ENCODE measurements at regions not wholly inside any gene's neighbourhood (a gene's known extent, or its start where the extent isn't known, plus 50 kb on each side); places are given as distances from the start of the nearest gene placed in this dataset.
"Not testable (repeated sequence)": the region's sequence is repeated elsewhere in the genome, so short reads cannot be mapped to it uniquely, and the experiment has no call there.

DNA sequence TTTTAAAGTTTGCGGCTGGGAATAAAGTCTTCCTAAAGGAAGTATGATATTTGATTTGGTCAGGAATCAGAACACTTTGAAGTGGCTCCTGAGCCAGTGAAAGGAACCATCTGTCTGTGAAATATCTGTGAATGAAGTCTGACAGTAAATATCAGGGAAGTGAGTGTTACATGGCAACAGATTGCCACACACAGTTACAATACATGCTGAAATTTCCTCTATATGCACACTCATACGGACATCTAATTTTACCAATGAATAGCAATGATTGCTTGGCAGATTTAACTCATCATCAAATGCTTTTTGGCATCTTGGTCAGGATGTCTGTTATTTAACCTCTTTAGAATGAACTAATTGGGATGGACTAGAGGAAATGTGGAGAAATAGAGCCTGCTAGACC, 1023.8 kb downstream of the FAT4 start:
- no peak for DNase-seq (ENCODE audit: low spot score)

DNA sequence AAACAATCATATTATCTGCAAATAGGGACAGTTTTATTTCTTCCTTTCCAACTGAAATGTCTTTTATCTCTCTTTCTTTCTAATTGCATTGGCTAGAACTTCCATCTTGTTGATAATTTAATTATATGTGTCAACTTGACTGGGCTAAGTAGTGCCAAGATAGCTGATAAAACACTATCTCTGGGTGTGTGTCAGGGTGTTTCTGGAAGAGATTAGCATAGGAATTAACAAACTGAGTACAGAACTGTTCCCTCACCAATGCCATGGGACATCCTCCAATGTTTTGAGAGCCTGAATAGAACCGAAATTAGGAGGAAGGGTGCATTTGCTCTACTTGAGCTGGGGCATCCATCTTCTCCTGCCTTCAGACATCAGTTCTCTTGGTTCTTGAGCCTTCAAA, 1027.2 kb downstream of the FAT4 start:
- DNase-seq (ENCODE audit: low spot score) = no peak

DNA sequence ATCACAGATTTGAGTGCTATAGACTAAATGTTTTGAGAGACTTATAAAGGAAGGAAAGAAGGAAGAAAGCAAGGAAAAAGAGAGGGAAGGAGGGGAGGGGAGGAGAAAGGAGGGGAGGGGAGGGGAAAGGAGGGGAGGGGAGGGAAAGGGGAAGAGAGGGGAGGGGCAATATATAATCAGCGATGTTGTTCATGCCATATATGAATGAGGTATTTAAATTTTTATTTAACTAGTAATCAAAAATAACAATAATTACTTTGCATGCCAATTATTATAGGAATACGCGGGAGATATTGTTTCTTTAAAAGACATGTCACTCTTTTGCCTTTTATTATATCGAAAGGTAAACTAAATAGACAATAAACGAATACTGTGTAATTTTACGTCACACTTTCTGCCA, 1029.7 kb downstream of the FAT4 start:
- no peak for DNase-seq (ENCODE audit: low spot score)

GRCh38 chr4:126346654-126347053, 1031.9 kb downstream of the FAT4 start:
- no peak for DNase-seq (ENCODE audit: low spot score)

DNA sequence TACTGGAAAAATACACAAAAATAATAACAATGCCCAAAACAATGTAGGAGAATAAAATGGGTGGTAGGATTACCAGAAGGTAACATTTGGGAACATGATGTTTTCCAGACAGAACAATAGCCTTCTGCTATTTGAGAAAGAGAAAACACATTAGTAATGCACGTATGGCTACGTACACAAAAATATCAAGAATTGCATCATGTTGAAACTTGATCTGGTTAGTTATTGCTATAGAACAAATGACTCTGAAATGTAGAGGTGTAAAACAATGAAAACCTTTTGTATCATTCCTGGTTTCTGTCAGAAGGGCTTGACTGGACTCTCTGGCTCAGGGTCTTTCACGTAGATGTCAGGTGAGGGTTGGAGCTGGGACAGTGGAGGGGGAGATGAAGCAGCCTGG, 1040.0 kb downstream of the FAT4 start:
- no peak for DNase-seq (ENCODE audit: low spot score)

GRCh38 chr4:126358041-126358440, 1043.3 kb downstream of the FAT4 start:
- no peak for DNase-seq (ENCODE audit: low spot score)

GRCh38 chr4:126361287-126361686, 1046.5 kb downstream of the FAT4 start:
- no peak for DNase-seq (ENCODE audit: low spot score)

DNA sequence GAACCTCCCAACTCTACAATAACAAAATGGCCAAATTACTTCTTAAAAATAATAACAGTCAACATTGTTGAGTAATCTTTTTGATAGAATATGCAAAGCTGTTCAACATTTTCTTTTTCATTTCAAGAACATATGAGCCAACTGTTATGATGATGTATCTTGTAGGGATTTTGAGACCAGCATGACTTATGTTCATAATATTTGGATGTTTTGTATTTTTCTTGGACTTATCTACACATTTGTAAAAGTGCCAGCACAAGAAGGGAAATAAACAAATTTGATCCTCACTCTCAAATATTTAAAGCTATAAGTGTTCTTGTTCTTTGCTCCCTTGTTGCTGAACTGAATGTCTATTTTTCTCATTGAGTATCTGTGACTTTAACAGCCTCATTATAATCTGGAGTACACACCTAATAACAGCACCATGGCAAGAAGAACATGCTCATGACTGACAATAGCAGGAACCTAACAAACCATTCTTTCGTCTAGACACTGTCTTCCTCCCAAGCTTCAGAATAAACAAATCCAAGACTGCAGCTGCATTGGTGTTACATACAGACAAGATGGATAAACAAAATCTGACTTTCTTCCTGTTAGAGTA, 1049.7 kb downstream of the FAT4 start:
- no peak for DNase-seq (ENCODE audit: low spot score)

DNA sequence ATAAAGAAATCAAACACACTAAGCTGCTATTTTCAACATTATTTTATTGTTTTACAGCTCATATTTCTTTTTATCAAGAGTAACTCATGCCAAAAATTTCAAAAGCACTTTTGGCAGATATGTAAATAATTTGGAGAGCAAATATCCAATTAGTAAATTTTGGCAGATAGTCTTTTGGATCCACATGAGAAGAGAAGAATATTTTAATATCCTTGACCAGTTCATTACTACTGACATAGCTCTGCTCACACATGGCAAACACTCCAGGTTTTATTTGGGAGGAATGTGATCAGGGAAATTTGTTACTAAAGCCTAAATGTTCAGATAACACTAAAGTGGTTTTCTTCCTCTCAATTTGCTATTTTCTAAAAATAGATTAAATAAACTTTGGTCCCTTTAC, 1054.3 kb downstream of the FAT4 start:
- DNase-seq (ENCODE audit: low spot score) = no peak

DNA sequence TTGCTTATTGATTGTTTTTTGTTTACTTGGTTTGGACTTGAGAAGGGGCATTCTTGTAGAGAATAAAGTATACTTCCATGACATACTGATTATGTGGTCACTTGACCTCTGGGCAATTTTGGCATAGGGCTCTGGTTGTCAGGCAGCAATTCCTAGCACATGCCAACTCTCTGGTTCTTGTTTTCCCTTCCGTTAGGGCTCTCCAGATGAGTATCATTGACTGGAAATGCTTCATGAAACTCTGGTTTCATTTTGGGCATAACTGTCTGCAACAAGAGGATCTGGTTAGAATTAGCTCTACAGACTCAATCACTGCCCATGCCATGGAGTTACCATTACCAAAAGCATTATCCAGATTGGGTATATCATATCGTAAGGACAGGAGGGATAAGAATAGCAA, 1057.9 kb downstream of the FAT4 start:
- DNase-seq (ENCODE audit: low spot score) = no peak

GRCh38 chr4:126375462-126376054, 1060.8 kb downstream of the FAT4 start:
- DNase-seq (ENCODE audit: low spot score) = no peak

DNA sequence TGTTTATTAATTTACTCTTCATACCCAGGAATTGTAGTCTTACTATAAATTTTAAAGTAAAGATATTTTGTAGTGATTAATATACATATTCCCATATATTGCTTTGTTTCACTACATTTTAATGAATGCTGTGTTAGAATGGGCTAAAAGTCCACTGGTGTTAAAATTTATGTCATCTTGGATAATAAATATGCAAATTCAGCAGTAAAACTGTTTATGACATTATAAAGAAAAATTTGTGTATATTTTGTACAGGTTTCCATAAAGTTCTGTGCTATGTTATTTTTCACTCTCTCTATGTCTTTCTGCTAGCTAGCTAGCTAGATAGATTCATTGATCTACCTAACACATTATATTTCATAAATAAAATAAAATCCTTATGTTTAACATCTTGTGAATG, 1071.2 kb downstream of the FAT4 start:
- no peak for DNase-seq (ENCODE audit: low spot score)

DNA sequence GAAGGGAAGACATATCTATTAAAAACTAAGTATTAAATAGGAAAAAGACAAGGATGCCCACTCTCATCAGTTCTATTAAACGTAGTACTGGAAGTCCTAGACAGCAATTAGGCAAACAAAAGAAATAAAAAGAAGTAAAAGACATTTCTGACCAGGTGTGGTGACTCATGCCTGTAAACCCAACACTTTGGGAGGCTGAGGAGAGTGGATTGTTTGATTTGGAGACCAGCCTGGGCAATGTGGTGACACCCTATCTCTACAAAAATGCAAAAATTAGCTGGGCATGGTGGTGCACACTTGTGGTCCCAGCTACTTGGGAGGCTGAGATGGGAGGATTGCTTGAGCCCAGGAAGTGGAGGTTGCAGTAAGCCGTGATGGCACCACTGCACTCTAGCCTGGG, 1071.8 kb downstream of the FAT4 start:
- no peak for DNase-seq (ENCODE audit: low spot score)

DNA sequence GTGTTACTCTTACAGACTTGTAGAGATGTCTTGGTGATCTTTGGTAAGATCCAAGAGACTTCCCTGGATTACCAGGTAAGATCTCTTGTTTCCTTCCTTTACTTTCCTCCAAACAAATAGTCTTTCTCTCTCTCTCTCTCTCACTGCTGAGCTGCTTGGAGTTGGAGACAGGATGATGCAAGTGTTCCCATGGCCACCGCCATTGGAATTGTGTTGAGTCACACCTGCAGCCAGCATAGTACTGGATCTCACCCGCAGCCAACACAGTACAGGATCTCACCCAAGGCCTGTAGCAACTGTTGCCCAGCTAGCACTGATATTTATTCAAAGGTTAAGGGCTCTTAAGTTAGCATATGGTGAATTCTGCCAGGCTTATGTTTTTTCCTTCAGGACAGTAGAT, 1080.9 kb downstream of the FAT4 start:
- no peak for DNase-seq (ENCODE audit: low spot score)

GRCh38 chr4:126396121-126396520, 1081.4 kb downstream of the FAT4 start:
- DNase-seq (ENCODE audit: low spot score) = no peak

DNA sequence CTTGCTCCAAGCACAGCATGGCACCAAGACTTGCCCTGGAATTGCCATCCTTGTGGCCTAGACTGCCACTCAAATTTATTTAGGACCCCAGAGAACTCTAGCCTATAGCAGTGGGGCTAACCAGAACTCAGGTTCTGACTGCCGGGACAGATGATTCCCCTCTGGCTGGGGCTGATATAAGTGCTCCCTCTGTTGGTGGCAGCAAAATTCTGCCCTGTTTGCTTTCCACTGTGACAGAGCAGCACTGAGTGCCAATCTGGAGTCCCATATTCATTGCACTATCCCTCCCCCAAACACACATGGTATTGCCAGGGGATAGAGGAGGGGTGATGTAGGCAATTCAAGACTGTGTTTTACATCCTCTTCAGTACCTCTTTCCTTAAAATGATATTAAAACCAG, 1081.9 kb downstream of the FAT4 start:
- no peak for DNase-seq (ENCODE audit: low spot score)

GRCh38 chr4:126404549-126404948, 1089.8 kb downstream of the FAT4 start:
- DNase-seq (ENCODE audit: low spot score) = no peak

- DNase-seq (ENCODE audit: low spot score) = peak; percentile 27
These were observed 1090.7 kb downstream of the FAT4 start for GRCh38 chr4:126405369-126405982.

DNA sequence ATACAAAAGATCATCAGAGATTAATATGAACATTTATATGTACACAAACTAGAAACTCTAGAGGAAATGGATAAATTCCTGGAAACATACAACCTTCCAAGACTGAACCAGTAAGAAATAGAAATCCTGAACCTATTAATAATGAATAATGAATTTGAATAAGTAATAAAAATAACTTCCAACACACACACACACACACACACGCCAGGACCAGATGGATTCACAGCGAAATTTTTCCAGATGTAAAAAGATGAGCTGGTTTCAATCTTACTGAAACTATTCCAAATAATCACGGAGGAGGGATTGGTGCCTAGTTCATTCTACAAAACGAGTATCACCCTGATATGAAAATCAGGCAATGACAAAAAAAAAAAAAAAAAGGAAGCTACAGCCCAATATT, 1095.0 kb downstream of the FAT4 start:
- DNase-seq (ENCODE audit: low spot score) = no peak

GRCh38 chr4:126411047-126411446, 1096.3 kb downstream of the FAT4 start:
- DNase-seq (ENCODE audit: low spot score) = no peak

DNA sequence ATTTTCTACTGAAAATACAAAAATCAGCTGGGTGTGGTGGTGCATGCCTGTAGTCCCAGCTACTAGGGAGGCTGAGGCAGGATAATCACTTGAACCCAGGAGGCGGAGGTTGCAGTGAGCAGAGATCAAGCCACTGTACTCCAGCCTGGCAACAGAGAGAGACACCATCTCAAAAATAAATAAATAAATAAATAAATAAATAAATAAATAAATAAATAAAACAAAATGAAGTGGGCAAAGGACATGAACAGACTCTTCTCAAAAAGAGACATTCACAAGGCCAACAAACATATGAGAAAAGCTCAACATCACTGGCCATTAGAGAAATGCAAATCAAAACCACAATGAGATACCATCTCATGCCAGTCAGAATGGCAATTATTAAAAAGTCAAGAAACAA, 1097.6 kb downstream of the FAT4 start:
- not testable (repeated sequence) for DNase-seq (ENCODE audit: low spot score)

DNA sequence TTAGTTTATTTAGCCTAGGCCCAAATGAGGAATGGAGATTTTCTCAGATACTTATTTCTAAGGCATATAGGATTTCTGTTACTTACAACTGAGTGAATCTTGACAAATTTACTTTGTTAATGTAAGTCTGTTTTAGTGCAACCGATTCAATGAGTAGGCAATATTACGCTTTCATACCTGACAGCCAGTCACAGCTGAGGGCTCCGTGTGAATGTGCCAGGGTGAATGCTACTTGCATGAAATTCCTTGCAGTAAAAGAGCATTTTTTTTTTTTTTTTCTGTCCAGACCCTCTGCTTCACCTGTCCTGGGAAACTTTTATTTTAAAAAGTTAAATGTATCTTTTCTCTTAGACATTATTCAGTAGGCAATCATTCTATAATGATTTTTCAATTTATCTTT, 1100.0 kb downstream of the FAT4 start:
- no peak for DNase-seq (ENCODE audit: low spot score)

DNA sequence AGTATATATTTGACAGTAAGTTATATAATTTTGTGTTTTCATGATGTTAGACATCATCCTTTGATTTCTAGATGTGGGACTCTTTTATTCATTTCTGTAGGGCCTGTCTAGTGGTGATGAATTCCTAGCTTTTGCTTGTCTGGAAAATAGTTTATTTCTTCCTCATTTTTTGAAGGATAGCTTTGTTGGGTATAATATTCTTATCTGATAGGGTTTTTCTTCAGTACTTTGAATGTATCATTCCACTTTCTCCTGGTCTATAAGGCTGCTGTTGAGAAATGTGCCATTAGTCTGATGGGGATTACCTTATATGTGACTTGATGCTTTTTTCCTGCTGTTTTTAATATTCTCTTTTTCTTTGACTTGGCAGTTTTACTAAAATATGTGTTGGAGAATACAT, 1104.5 kb downstream of the FAT4 start:
- no peak for DNase-seq (ENCODE audit: low spot score)

DNA sequence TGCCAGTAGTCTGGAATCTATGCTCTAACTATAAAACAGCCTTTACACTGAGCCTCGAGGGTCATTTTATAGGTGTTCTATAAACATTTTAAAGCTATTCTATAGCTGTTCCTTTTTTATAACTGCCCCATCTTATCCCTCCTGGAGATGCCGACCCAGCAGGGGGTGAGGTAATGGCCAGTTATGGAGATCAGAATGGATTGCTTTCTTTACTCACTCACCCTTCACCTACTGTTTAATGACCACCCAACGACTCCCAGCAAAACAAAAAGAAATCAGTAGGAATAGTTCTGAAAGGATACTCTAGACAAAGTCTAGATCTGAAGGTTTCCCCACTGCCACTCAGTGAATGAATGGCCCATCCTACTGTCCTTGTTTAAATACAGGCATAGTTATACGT, 1113.1 kb downstream of the FAT4 start:
- DNase-seq (ENCODE audit: low spot score) = no peak
